HG03354 (cell line): ENCODE measurements at regions not wholly inside any gene's neighbourhood (a gene's known extent, or its start where the extent isn't known, plus 50 kb on each side); places are given as distances from the start of the nearest gene placed in this dataset.

ENCODE experiments used
- ATAC-seq: cut with Tn5 transposase; IDR thresholded peaks from one replicate; pipeline ENCODE4 v1.9.1; 2021; ENCODE audit warnings: mild to moderate bottlenecking; ENCODE audit not compliant: unreplicated experiment, poor library complexity, severe bottlenecking

DNA sequence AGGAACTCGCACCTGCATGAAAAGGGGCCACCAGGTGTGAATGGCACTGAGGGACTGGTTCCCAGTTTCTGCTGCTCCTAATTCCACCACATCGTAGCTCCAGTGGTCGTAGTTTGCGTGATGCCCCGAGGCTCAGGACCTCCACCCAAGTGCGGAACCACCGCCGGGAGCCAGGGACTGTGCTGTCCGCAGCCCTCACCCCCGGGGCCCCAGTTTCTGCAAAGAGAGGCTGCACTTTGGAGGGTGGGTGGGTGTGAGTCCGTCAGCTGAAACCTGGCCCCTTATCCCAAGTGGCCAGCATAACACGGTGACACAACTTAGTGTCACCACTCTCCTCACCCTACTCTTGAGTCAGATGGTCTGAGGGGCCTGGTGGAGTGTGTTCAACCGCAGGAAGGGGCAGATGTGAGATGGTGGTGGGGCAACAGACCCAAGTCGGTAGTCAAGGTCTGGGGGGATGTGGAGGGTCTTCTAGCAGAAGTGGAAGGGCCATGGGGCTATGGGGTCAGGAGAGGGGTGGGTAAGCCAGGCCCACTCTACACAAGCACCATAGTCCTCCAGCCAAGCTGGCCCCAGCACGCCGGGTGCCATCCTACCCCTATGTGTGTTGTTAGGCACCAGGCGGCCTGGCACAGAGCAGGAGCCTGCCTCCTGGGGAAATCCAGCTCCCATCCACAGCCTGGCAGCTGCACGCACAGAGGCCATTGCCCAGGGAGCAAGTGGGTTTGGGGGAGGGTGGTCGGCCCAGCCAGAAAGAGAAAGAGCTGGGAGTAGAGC, 1301.6 kb downstream of the UQCRFS1 start:
- ATAC-seq, result no peak

DNA sequence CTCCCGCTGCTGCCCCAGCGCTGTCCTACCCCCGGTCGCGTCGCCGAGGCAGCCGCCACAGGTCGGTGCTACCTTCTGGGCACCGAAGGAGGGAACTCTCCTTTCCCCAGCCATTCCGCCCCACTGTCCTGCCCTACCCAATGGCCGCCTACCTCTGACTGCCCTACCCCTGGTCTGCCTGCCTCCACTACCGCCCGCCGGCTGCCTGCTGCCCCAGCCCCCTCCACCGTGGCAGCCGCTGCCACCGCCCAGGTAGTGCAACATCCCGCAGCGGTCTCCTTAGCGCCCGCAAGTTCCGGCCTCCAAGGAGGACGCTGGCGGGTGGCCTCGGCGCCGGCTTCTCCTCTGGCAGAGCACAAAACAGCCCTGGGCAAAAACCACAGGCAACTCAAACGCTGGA, 1303.1 kb downstream of the UQCRFS1 start:
- ATAC-seq, result no peak

DNA sequence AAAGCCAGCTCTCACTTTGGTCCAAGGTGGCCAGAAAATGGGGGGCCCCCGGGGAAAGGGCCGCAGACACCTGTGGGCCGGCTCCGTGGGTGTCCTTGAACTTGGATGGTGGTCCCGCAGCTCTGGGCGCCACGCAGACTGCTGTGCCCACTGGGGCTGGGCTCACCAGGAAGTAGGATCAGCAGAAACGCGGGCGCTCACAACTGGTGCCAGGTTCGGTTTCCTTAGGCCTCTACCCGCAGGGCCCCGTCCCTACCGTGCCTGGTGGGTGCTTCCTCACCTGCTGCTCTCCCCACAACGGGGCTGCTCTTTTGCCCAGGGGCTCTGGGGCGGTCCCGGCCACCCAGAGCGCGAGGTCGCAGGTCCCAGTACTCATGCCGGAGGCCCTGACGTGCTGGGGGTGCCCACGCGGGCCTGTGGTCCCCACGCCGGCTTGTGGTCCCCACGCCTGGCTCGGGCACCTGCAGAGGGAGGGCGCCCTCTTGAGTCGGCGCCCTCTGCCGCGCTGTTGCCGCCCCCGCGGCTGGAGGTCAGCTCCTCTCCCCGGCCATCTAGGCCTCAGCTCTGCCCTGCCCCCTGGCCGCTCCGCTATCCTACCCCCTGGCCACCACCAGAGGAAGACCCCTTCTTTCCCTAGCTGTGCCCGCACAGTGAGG, 1303.6 kb downstream of the UQCRFS1 start:
- no peak for ATAC-seq

DNA sequence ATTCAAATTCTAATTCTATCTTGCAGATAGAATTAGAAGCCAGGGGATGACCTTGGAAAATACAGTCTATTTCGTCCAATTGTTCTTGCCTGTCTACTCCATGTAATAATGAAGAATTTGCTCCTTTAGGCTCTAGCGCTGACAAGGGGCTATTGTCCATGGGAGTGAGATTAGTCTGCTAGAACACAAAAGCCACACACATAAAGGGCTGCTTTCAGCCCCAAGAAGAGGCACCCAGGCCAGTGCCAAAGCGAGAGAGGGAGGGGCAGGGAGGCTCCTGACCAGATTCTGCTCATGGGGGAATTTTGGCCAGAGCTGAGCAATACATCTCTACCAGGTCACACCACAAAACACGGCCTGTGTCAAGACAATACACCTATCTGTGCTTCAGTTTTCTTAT, 1306.9 kb downstream of the UQCRFS1 start:
- no peak for ATAC-seq

DNA sequence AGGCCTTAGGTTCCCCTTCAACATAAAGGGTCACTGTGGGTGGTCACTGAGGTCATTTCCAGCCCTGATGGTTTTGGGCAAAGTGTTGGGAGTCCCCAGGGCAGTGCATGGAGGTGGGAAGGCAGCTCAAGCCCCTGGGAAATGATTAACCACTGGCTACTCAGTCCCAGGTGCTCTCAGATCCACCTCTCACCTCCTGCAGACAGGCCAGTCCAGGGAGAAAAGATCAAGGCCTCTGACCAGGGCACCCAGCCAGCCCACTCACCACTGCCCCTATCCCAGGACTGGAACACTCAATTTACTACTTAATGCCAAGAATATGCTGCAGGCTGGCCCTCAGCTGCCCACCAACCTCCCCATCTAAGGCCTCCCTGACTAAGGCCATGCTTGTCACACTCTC, 1307.9 kb downstream of the UQCRFS1 start:
- ATAC-seq, result no peak

DNA sequence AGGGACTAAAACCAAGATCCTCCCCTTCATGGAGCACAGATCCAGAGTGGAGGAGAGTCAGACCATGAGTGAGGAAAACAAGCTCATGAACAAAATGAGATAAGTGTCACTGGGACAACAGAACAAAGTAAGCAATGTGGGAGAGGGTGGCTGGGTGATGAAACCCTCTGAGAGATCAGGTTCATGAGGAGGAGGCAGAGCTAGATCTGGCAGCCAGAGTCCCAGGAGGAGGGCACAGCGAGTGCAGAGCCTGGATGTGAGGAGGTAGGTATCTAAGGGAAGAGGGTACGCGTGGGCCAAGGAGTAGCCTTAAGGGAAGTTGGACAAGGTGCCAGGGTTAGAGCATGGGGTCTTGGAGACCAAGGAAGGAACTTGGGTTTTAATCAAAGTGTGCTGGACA, 1311.9 kb downstream of the UQCRFS1 start:
- ATAC-seq, result no peak

DNA sequence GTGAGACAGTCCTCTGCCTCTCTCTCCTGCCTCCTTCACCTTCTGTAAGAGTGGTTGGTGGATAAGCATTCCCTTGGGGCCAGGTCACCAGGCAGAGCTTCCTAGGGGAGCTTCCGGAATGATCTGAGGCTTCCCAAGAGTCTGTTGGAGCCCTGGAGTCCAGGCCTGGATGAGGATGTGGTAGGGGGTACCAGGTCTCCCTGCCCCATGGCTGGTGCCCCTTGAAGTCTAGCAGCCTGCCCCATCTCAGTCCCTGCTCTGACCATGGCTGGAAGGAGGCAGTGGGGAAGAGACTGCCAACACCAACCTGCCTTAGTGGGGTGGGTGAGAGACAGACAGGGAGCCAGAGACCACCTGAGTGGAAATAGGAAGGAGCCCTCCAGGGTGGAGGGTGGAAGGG, 1316.9 kb downstream of the UQCRFS1 start:
- ATAC-seq, result no peak

DNA sequence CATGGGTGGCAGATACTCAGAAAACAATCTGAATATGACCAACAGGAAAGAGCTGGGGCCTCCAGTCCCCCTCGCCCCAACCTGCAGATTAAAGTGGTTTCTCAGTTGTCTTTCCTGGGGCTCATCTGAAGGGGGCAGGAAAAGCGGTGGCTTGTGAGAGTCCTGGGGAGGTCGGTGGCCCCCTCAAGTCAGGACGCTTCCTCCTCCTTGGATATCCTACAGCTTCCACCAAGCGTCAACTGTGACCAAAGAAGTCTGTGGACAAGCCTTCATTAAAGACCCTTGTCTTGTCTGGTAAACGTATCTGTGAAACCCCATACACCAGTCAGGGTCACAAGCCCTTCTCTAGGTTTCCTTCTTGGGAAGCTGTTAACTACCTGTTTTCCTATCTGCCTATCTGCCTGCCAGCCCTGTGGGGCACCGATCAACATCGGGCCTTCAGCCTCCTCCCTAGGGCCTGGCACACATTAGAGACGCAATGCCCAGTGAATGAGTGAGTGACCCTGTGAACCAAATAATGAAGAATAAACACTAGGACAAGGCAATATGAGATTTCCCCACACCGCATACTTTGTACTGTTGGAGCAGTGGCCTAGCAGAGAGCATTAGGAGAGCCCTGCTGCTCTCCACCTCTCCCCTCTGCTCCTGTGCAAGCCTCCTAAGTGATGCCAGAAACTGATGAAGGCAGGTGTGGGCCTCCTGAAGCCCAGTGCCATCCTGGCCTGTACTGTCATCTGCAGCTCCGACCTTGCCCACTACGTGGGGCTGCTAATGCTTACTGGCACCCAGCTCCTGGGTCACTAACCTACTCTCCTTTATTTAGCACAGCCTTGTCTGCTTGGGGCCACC, 1317.8 kb downstream of the UQCRFS1 start:
- ATAC-seq, result no peak

DNA sequence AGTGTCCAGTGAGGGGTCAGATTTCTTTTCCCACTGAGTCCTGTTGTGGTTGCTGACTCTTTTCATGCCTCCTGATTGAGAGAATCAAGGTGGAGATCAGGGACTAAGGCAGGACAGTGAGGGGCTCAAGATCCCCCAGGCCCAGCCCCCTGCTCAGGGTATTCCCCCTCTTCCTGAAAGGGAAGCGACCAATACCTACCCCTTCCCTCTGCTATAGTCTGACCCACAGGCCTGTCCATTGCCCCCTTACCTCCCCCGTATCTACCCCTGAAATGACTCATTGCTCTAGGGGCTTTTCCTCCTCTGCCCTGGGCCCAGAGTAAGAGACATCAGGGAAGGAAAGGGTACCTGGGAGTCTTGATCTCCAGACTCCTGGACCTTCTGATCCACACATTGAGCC, 1320.5 kb downstream of the UQCRFS1 start:
- ATAC-seq, result no peak

DNA sequence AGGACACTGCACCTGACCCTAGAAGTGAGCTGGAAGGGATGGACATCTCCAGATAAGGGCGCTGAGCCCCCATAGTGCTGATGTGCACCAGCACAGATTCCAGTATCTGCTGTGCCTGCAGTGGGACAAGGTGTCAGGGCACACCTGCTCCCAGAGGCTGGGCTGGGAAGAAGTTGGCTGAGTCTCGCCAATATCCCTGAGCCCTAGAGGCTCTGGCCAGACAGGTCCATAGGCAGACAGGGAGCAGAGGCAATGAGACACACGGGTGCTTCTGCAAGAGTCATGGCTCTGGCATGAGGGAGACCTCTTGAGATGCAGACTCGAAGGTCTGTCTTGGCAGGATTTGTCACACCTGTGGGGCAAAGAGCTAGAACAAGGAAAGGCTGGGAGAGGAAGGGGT, 1321.5 kb downstream of the UQCRFS1 start:
- ATAC-seq, result no peak

DNA sequence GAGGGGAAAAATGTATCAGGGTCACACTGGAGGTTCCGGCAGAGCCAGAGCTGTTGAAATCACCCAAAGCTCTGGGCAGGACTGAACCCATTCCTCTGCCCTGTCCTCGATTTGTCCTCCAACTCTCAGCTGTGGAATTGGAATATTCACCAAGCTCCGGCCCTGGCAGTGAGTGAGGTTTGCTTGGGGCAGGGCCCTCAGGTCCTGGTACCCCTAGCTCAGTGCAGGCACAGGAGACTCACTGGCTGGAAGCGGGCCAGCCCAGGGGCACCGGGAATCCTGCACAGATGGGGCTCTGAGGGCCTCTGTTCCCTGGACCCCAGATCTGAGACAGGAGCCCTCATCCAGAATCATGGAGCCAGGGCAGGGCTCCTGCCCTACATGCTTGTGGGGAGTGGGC, 1322.3 kb downstream of the UQCRFS1 start:
- ATAC-seq, result no peak

DNA sequence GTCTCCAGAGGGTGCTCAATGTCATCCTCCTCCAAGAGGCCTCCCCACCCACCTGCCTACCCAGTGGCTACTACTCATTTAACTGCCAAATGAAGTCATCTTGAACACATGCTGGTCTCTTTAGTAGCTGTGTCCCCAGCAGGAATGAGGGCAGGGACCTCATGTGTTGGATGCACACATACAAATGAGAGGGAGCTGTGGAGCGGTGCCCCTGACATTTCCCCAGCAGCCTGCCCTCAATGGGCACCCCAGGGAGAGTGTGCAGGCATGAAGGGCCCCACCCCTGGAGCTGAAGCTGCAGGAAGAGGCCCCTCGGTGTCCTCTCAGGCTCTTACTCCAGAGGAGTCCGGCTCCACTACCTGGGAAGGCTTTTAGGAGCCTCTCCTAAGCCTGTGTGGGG, 1322.7 kb downstream of the UQCRFS1 start:
- ATAC-seq, result no peak

DNA sequence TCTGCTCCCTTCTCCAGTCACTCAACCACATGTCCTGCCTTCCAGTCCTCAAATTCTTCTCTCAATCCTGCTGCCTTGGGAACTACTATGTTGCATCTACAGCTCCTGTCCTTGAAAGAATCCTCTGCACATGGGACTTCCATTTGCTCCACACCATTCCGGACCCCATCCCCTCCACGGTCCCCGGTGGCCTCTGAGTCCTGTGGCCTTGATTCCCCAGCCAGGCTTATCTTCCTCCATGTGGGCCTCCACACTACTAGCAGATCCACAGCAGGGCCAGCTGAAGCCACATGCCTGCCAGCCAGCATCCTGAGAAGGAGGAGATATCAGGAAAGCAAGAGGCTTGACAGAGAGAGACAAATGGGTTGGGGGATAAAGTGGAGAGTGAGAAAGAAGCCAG, 1323.8 kb downstream of the UQCRFS1 start:
- no peak for ATAC-seq

DNA sequence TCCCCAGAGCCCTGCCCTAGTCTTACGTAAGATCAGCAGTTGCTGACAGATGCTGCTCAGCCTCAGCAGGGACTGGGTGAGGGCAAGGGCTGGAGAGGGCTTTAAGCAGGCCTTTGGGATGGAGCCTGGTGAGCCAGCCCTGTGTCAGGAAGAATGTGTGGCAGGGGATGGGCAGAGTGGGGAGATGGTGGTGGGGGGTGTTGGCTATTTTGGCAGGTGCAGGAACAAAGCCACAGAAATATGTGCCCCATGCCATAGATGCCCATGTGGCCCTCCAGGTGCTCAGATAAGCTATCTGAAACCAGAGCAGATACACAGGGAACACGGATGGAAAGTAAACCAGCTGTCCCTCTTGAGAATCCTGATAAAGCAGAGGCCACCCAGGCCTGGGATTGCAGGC, 1325.0 kb downstream of the UQCRFS1 start:
- ATAC-seq, result no peak

DNA sequence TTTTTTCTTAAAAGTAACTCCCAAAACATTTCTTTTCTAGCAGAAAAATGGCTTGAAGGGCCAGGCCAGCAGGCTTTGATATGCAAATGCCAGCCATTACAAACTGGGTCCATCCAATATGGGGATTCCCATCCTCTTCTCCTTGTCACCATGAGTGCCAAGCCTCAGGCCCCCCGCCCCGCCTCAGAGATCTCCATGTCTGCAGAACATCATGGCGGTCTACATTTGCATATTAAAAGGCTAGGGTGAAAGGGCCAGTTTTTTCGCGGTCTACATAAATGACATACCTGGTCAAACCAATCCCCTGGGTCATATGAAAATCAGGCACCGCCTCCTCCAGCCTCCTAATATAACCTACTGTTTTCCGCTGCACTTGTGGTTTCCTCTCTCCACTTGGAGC, 1327.6 kb downstream of the UQCRFS1 start:
- no peak for ATAC-seq

DNA sequence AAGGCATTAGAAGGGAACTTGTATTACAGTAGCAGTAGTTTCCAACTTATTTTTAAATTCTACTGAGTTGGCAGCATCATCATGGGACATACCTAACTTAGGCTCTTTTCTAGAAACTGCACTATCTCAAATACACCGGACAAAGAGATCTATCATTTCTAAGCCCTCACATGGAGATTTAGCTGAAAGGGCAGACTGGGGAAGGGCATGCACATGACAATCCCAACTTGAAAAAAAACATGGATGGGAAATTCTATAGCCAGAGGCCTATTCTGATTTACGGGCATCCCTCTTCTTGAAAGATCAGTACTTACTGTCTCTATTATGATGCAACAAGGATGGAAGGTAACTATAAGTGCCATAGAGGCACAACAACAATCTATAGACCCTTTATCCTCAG, 1328.6 kb downstream of the UQCRFS1 start:
- ATAC-seq, result no peak

DNA sequence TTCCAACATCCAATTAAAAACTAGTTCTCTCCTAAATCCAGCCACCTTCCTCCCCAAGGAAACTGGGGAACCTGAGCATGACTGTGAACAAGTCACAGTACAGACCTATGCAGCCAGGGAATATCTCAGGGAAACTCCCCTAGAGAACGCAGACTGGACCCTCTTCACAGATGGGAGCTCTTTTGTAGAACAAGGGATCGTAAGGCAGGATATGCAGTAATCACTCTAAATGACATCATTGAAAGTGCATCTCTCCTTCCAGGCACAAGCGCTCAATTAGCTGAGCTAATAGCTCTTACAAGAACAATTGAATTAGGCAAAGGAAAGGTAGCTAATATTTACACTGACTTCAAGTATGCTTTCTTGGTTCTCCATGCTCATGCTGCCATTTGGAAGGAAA, 1331.7 kb downstream of the UQCRFS1 start:
- no peak for ATAC-seq

DNA sequence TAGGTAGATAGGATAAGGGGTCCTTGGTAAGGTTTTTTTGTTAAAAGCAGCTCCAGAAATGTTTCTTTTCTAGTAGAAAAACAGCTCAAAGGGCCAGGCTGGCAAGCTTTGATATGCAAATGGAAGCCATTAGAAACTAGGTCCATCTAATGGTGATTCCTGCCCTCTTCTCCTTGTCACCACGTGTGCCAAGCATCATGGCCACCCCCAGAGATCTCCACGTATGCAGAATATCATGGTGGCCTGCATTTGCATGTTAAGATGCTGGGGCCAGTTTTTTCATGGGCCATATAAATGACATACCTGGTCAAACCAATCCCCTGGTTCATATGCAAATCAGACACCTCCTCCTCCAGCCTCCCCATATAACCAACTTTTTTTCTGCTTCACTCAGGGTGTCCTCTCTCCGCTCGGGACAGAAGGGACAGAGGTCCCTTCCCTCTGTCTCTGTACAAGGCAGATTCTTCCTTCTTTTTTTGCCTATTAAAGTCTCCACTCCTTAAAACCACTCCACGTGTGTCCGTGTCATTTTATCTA, 1335.9 kb downstream of the UQCRFS1 start:
- no peak for ATAC-seq

DNA sequence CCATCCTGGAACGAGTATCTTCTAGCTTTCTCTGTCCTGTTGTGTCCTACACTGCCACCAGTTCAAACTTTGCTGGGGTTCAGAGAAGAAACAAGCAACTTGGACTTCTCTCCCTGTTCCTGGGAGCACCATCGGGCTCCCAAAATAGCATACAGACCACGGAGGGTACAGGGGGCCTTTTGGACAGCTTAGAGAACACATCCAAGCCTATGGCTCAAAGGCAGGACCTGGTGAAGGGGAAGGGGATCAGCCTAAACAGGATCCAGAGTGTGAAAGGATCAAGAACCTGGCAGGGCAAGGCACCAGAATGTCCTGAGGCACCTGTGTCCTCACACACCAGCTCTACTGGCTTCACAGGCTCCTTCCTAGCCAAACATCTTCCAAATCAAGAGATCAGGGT, 1336.5 kb downstream of the UQCRFS1 start:
- no peak for ATAC-seq

DNA sequence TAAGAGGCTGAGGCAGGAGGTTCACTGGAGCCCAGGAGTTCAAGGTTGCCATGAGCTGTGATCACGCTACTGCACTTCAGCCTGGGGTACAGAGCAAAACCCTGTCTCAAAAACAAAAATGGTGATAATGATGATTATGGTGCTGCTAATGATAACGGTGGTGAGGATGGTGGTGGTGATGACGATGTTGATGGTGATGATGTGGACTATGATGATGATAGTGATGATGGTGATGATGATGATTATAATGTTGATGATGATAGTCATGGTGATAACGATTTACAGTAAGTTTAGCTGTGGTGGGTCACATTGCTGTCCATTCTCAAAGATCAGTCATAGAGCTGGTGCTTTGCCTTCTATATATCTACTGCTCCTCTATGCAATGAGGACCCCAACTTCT, 1340.6 kb downstream of the UQCRFS1 start:
- ATAC-seq, result no peak

DNA sequence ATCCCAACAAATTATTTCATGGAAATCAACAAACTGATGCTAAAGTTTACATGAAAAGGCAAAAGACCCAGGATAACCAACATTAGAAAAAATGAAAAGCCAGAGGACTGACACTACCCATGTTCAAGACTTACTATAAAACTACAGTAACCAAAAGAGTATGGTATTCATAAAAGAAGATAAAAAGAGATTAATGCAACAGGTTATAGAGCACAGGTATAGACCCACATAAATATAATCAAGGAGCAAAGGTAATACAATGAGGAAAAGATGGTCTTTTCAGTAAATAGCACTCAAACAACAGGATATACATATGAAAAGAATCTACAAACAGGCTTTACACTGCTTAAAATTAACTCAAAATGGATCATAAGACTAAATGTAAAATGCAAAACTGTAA, 1342.7 kb downstream of the UQCRFS1 start:
- no peak for ATAC-seq
